Keratinocyte (primary cell): ENCODE measurements at regions not wholly inside any gene's neighbourhood (a gene's known extent, or its start where the extent isn't known, plus 50 kb on each side); places are given as distances from the start of the nearest gene placed in this dataset.

ENCODE experiments used
- CTCF ChIP-seq, 3 experiments: IDR thresholded peaks in 1 of 3; conservative IDR thresholded peaks in 1 of 3; optimal IDR thresholded peaks in 1 of 3; 2 replicates in 2 of 3; 3 replicates in 1 of 3; pipeline versions ENCODE3 to v1.5.1; 2011; ENCODE audit warnings: low read length in 3 of 3, mild to moderate bottlenecking in 3 of 3, moderate library complexity in 2 of 3, control low read depth in 1 of 3, inconsistent platforms in 1 of 3; ENCODE audit not compliant: insufficient read depth in 2 of 3; ENCODE audit errors: extremely low read depth in 1 of 3
- EZH2 ChIP-seq: IDR thresholded peaks from one replicate; pipeline ENCODE4 v1.6.1; 2012; ENCODE audit warnings: inconsistent platforms, mild to moderate bottlenecking, low read length, moderate library complexity

- TF ChIP-seq CTCF (optimal IDR thresholded peaks at IDR 0.05 in 1 of 3, IDR thresholded peaks at IDR 0.05 in 1 of 3, conservative IDR thresholded peaks at IDR 0.05 in 1 of 3; ENCODE audit: extremely low read depth in 1 of 3, insufficient read depth in 2 of 3, low read length in 3 of 3): no peak
- TF ChIP-seq EZH2: no peak
These were observed 396.5 kb downstream of the ANXA1 start for GRCh38 chr9:73548201-73548600.
